ENCODE measurements at regions not wholly inside any gene's neighbourhood (a gene's known extent, or its start where the extent isn't known, plus 50 kb on each side); places are given as distances from the start of the nearest gene placed in this dataset.

GRCh38 chr2:175557810-175558377 lies 376.4 kb upstream of the ATP5MC3 start:
- Histone ChIP-seq H3K79me1 (ENCODE audit: low read depth, low read length) (no peaks in the 10 kb centered on the region), H2BK15ac (ENCODE audit: low read length) (no peak overlapping the region), H3K9me3 (ENCODE audit: insufficient read depth in 2 of 2, low read depth in 1 of 2, low read length in 1 of 2) (no peaks in the 10 kb centered on the region), H3K4me2 (ENCODE audit: insufficient read depth in 1 of 2, low read depth in 2 of 2, low read length in 2 of 2) (no peak overlapping the region), H3K36me3 (ENCODE audit: control insufficient read depth in 2 of 4, insufficient read depth in 4 of 4, low read length in 3 of 4) (no peaks in the 10 kb centered on the region), H2BK120ac (replicated peaks; ENCODE audit: low read depth, low read length) (no peak overlapping the region), H3K23ac (ENCODE audit: insufficient read length) (no peak overlapping the region), H2BK5ac (ENCODE audit: low read depth, low read length) (no peak overlapping the region), H3K23me2 (ENCODE audit: low read depth, low read length) (no peaks in the 10 kb centered on the region; the same call in 1 of the 2 replicates), H3K14ac (ENCODE audit: insufficient read length) (no peak overlapping the region), H3K4ac (replicated peaks; ENCODE audit: insufficient read length, low read depth, low read length) (no peak overlapping the region), H2AFZ (ENCODE audit: low read length) (peak overlapping the region; percentile 7; the same call in 1 of the 2 replicates), H3K4me3 (ENCODE audit: extremely low read depth in 1 of 4, insufficient read depth in 2 of 4, low read depth in 3 of 4, low read length in 4 of 4) (no peak overlapping the region), H2BK12ac (ENCODE audit: low read depth, low read length) (no peak overlapping the region), H4K5ac (ENCODE audit: insufficient read length, low read depth, low read length) (no peak overlapping the region), H2BK20ac (ENCODE audit: low read length) (no peak overlapping the region), H3K56ac (replicated peaks; ENCODE audit: insufficient read length, low read depth, low read length) (no peak overlapping the region), H2AK5ac (ENCODE audit: low read depth, low read length) (no peak overlapping the region), H4K91ac (replicated peaks; ENCODE audit: insufficient read length, low read length) (no peak overlapping the region), H4K20me1 (replicated peaks in 1 of 2; ENCODE audit: control insufficient read depth in 1 of 2, insufficient read depth in 2 of 2, low read length in 2 of 2) (no peaks in the 10 kb centered on the region), H3K79me2 (ENCODE audit: control insufficient read depth in 1 of 2, insufficient read depth in 2 of 2, low read length in 2 of 2) (no peaks in the 10 kb centered on the region), H3K27ac (ENCODE audit: low read depth, low read length) (no peak overlapping the region), H3K27me3 (replicated peaks in 1 of 4; ENCODE audit: control insufficient read depth in 3 of 4, extremely low read depth in 1 of 4, insufficient read depth in 3 of 4, low read length in 3 of 4) (no peaks in the 10 kb centered on the region), H3K9ac (replicated peaks in 1 of 4; ENCODE audit: extremely low read depth in 1 of 4, low read depth in 3 of 4, low read length in 3 of 4) (no peak overlapping the region), H3K18ac (ENCODE audit: extremely low read depth, low read length) (no peak overlapping the region), H3K4me1 (replicated peaks in 1 of 4; ENCODE audit: control insufficient read depth in 3 of 4, insufficient read depth in 4 of 4, low read length in 3 of 4) (peaks cover 0 to 7% (median 4%) of the 10 kb centered on the region in 4 experiments; a peak in 3 of 7 replicates), H4K8ac (ENCODE audit: extremely low read depth, insufficient read depth, low read length) (no peak overlapping the region)
- ChIA-PET CTCF (ENCODE audit: partially characterized antibody) (interaction anchor here (0.9 to 1.6 kb wide), 4 partner anchors 13 to 143 kb away, joined by 3 to 6 read pairs (median 4); no protein-coding TSS in a partner anchor), POLR2A (ENCODE audit: partially characterized antibody) (interaction anchor here (1.1 kb wide), 1 partner anchor 11 kb away, joined by 3 read pairs; no protein-coding TSS in a partner anchor)
- FAIRE-seq: no peak
- no peak for DNase-seq (ENCODE audit: low read depth in 1 of 2, low spot score in 2 of 2)
- WGBS, 2 experiments (ENCODE audit: extremely low coverage in 1 of 2, insufficient coverage in 1 of 2, insufficient read length in 1 of 2, insufficient replicate concordance in 2 of 2, low coverage in 1 of 2, low lambda C conversion rate in 2 of 2, missing lambda C conversion rate in 1 of 2): 81% methylated on average over 6 of the region's 6 CpGs; no CpG with 5 or more reads in 1 of the 2 experiments
- TF ChIP-seq CEBPB (IDR thresholded peaks at IDR 0.05; ENCODE audit: low read depth, low read length): peak; percentile 79; the same call in 1 of the 2 replicates
- peak; percentile 29; the same call in 1 of the 2 replicates for TF ChIP-seq ATF3 (IDR thresholded peaks at IDR 0.05; ENCODE audit: insufficient read depth, low read depth, low read length)
- TF ChIP-seq KDM5A (IDR thresholded peaks at IDR 0.05; ENCODE audit: low read length): no peak
- TF ChIP-seq ASH2L (IDR thresholded peaks at IDR 0.05; ENCODE audit: low read length): no peak
- no peak for TF ChIP-seq SP4 (IDR thresholded peaks at IDR 0.05; ENCODE audit: low read length)
- TF ChIP-seq POU5F1 (IDR thresholded peaks at IDR 0.05; ENCODE audit: low read depth, low read length): no peak

Data from H1 (cell line).